AG04449 (cell line): ENCODE measurements at regions not wholly inside any gene's neighbourhood (a gene's known extent, or its start where the extent isn't known, plus 50 kb on each side); places are given as distances from the start of the nearest gene placed in this dataset.

Experiments
- CTCF ChIA-PET: fragments of 350-600 bp; formaldehyde crosslinking; extraction: SDS; loops from one replicate; lab custom pipeline; 2021; ENCODE audit warnings: antibody characterized with exemption; lab: Yijun Ruan, JAX
- POLR2A ChIA-PET: fragments of 400-600, 350-600 bp; formaldehyde crosslinking; extraction: SDS; loops from one replicate; lab custom pipeline; 2020; ENCODE audit warnings: antibody characterized with exemption, inconsistent platforms; lab: Yijun Ruan, JAX
- DNase-seq: peaks from one replicate; pipeline ENCODE4 v3.0.0-alpha.2; 2010; ENCODE audit warnings: low read depth, low spot score
- H3K4me3 ChIP-seq: 2 replicates; pipeline ENCODE4 v1.5.1; 2011; ENCODE audit warnings: low read depth, mild to moderate bottlenecking, control low read depth, low read length
- TF ChIP-seq, protein P1 (sequence below): IDR thresholded peaks from one replicate; pipeline ENCODE4 v1.5.1; 2011; ENCODE audit warnings: mild to moderate bottlenecking, moderate library complexity, low read length, control low read depth, inconsistent platforms; ENCODE audit not compliant: insufficient read depth; ENCODE audit errors: missing control alignments

DNA sequence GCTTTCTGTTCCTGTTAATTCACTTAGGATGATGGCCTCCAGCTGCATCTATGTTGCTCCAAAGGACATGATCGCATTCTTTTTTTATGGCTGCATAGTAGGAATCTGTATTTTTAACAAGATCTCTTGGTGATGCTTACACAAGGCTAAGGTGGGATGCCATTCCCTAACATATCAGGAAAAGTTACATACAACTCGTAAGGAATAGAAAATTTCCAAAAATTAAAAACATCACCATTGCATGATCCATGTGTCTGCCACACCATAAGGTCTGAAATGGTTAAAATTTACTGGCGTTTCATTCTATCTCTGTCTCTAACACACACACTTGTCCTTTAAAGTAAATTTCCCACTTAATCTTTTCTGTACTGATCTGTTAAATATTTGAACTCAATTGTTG lies 608.4 kb downstream of the PRELID2 start:
- TF ChIP-seq, protein P1, sequence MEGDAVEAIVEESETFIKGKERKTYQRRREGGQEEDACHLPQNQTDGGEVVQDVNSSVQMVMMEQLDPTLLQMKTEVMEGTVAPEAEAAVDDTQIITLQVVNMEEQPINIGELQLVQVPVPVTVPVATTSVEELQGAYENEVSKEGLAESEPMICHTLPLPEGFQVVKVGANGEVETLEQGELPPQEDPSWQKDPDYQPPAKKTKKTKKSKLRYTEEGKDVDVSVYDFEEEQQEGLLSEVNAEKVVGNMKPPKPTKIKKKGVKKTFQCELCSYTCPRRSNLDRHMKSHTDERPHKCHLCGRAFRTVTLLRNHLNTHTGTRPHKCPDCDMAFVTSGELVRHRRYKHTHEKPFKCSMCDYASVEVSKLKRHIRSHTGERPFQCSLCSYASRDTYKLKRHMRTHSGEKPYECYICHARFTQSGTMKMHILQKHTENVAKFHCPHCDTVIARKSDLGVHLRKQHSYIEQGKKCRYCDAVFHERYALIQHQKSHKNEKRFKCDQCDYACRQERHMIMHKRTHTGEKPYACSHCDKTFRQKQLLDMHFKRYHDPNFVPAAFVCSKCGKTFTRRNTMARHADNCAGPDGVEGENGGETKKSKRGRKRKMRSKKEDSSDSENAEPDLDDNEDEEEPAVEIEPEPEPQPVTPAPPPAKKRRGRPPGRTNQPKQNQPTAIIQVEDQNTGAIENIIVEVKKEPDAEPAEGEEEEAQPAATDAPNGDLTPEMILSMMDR, result no peak
- CTCF ChIA-PET, result interaction anchor here (1.0 kb wide), 1 partner anchor 759 kb away, joined by 3 read pairs; no protein-coding TSS in a partner anchor
- no peak for DNase-seq
- POLR2A ChIA-PET, result no interaction called here
- H3K4me3 ChIP-seq, result no peak overlapping the region

DNA sequence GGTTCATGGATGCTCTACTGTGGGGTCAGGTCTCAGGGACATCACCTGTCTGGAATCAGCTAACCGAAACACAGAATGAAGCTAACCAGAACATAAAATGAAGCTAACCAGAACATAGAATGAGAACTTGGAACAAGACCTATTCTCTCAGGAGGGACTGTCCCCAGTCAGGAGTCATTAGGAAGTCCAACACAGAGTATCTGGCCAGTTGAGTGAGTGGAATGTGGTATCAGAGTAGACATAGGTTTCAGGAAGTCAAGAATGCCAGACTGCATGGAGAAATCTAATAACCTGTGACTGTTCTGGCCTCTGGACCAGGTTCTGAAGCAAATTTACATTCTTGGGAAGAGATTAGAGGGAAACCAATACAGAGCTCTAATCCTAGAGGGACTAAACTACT lies 609.6 kb downstream of the PRELID2 start:
- no peak for DNase-seq
- H3K4me3 ChIP-seq, result no peak overlapping the region
- ChIA-PET CTCF (interaction anchor here (0.8 kb wide), 1 partner anchor 12 kb away, joined by 3 read pairs; no protein-coding TSS in a partner anchor), POLR2A (no interaction called here)
- TF ChIP-seq, protein P1, result no peak

DNA sequence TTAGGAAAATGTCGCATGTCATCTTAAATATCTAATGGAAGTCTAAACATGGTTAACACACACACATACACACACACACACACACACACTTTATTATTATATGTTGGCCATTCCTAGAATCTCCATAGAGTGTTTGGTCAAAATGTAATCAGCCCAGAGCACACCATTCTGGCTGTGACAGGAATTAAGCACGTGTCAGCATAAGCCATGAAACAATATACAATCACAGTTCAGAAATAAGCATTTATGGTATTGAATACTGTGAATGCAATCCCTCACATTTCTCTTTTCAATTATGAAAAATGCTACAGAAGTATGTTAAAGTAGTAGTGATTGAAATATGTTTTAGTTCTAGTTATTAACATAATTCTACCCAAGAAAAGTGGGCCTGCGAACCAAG lies 611.6 kb downstream of the PRELID2 start:
- TF ChIP-seq, protein P1, result no peak
- CTCF ChIA-PET, result no interaction called here
- no peak for DNase-seq
- H3K4me3 ChIP-seq, result no peak overlapping the region
- POLR2A ChIA-PET, result no interaction called here

DNA sequence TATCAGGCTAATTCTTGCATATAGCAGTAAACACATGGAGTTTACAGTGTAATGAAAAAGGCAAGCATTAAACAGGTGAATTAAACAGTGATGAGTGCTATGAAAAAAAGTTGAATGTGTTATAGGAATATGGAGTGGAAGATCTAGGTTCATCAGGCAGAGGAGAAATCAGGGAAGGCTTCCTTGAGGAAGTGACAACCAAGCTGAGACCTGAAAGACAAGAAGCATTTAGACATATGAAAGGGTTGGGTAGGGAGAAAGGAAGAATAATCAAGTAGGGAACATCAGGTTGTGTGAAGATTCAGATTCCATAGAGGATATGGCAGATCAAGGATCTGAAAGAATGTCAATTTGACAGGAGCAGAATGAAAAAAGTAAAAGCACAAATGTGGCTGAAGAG lies 612.5 kb downstream of the PRELID2 start:
- CTCF ChIA-PET, result interaction anchor here (0.8 kb wide), 1 partner anchor 16 kb away, joined by 3 read pairs; no protein-coding TSS in a partner anchor
- TF ChIP-seq, protein P1, result no peak
- H3K4me3 ChIP-seq, result no peak overlapping the region
- POLR2A ChIA-PET, result no interaction called here
- no peak for DNase-seq

DNA sequence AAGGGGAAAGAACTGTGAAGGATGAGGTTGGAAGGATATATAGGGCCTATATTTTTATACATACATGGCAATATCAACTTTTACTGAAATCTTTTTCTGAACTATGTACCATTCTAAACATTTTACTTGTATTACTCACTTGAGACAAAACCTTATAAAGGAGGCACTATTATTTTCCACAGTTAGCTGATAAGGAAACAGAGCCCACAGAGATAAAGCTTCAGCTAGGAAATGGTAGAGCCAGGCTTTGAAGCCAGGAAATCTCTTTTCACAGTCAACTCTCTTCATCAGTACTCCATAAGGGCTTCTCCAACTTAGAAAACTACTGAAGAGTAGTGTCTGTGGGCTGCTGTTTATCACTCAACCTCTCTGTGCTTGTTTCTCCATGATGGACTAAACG lies 613.7 kb downstream of the PRELID2 start:
- CTCF ChIA-PET, result no interaction called here
- TF ChIP-seq, protein P1, result no peak
- POLR2A ChIA-PET, result no interaction called here

DNA sequence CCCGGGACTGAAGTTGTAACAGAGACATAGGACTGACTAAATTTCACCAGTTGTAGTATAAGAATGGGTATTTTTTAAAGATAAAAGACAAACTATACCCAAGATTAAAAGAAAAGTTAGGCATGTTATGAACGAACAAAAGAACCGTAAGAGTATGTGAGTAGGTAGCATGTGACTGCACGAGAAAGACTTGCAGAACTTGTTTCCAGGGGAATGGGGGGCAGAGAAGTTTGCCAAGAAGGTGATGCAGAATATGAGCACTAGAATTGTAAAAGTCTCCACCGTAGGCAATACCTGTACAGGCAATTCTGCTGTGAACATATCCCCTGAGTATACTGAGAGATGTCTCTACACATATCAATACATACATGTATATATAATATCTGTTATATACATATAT lies 614.7 kb downstream of the PRELID2 start:
- ChIA-PET POLR2A (no interaction called here), CTCF (no interaction called here)
- TF ChIP-seq, protein P1, result no peak
- H3K4me3 ChIP-seq, result no peak overlapping the region
- no peak for DNase-seq

More for the DNA sequence above, 613.7 kb downstream of the PRELID2 start:
- no peak for DNase-seq
- H3K4me3 ChIP-seq, result no peak overlapping the region
